Upper lobe of left lung (tissue), 4 donors: ENCODE measurements at regions not wholly inside any gene's neighbourhood (a gene's known extent, or its start where the extent isn't known, plus 50 kb on each side); places are given as distances from the start of the nearest gene placed in this dataset.

Experiments used
- EP300 ChIP-seq, 4 donors: sonication (generic); formaldehyde crosslinking; IDR thresholded peaks; one replicate each; pipeline ENCODE4 v1.5.1; 2017; ENCODE audit warnings: antibody characterized with exemption in 4 of 4, control low read depth in 2 of 4
- POLR2AphosphoS5 ChIP-seq, 2 donors: sonication (generic); formaldehyde crosslinking; IDR thresholded peaks; one replicate each; pipeline ENCODE4 v1.5.1; 2017; ENCODE audit warnings: antibody characterized with exemption in 2 of 2
- TF ChIP-seq, protein P1 (sequence below), 6 experiments: fragments of 450-650 bp in 4 of 6; fragments of 200-600 bp in 2 of 6; sonication (generic) in 2 of 6; IDR thresholded peaks; one replicate each; pipeline ENCODE4 v1.5.1; 2016 to 2019; ENCODE audit warnings: antibody characterized with exemption in 6 of 6

DNA sequence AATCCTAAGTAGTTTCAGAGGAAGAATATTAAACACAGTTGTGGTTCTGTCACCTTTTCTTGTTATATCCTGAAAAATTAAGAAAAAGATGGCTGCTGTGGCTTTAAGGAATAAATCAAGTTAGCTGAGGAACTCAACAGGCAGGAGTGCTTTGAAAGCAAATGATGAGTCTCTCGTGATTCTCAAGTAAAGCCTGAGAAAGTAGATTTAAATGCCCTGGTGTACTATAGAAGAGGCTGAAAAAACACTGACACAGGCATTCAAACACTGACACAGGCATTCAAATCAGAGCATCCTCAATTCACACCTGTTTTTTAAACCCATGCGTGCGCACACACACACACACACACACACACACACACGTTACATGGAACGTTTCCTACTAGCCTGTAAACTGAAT is 218.6 kb downstream of the OGFRL1 start:
- TF ChIP-seq, protein P1, sequence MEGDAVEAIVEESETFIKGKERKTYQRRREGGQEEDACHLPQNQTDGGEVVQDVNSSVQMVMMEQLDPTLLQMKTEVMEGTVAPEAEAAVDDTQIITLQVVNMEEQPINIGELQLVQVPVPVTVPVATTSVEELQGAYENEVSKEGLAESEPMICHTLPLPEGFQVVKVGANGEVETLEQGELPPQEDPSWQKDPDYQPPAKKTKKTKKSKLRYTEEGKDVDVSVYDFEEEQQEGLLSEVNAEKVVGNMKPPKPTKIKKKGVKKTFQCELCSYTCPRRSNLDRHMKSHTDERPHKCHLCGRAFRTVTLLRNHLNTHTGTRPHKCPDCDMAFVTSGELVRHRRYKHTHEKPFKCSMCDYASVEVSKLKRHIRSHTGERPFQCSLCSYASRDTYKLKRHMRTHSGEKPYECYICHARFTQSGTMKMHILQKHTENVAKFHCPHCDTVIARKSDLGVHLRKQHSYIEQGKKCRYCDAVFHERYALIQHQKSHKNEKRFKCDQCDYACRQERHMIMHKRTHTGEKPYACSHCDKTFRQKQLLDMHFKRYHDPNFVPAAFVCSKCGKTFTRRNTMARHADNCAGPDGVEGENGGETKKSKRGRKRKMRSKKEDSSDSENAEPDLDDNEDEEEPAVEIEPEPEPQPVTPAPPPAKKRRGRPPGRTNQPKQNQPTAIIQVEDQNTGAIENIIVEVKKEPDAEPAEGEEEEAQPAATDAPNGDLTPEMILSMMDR (IDR thresholded peaks at IDR 0.05) = no peak
- TF ChIP-seq EP300 (IDR thresholded peaks at IDR 0.05) (no peak), POLR2AphosphoS5 (IDR thresholded peaks at IDR 0.05) (no peak)
